Fibroblast of lung (primary cell): ENCODE measurements at regions not wholly inside any gene's neighbourhood (a gene's known extent, or its start where the extent isn't known, plus 50 kb on each side); places are given as distances from the start of the nearest gene placed in this dataset.

ENCODE experiments used
- DNase-seq, 2 donors: peaks; one replicate each; pipeline versions ENCODE4 v3.0.0 to v3.0.0-alpha.2; 2010; ENCODE audit warnings: low read depth in 2 of 2
- H2AFZ ChIP-seq: 2 replicates; pipeline ENCODE4 v1.5.1; 2012; ENCODE audit warnings: low read length, control low read depth, inconsistent platforms
- H3K27ac ChIP-seq: 2 replicates; pipeline ENCODE4 v1.5.1; 2011; ENCODE audit warnings: low read length, control low read depth; ENCODE audit not compliant: insufficient read depth
- H3K27me3 ChIP-seq: 2 replicates; pipeline ENCODE4 v1.5.1; 2011; ENCODE audit warnings: mild to moderate bottlenecking, low read length; ENCODE audit not compliant: control insufficient read depth, insufficient read depth
- H3K36me3 ChIP-seq: 2 replicates; pipeline ENCODE4 v1.5.1; 2011; ENCODE audit warnings: low read length; ENCODE audit not compliant: control insufficient read depth, insufficient read depth
- H3K4me1 ChIP-seq: 2 replicates; pipeline ENCODE4 v1.5.1; 2011; ENCODE audit warnings: low read length; ENCODE audit not compliant: control insufficient read depth, insufficient read depth; ENCODE audit errors: extremely low read depth
- H3K4me2 ChIP-seq: 2 replicates; pipeline ENCODE4 v1.5.1; 2011; ENCODE audit warnings: low read length, control low read depth; ENCODE audit not compliant: insufficient read depth; ENCODE audit errors: extremely low read depth
- H3K4me3 ChIP-seq, 4 experiments: fragments of 200-600 bp in 1 of 4; sonication (generic) in 1 of 4; replicated peaks in 1 of 4; 2 replicates each; pipeline ENCODE4 v1.5.1; 2011 to 2016; ENCODE audit warnings: low read length in 4 of 4, low read depth in 3 of 4, mild to moderate bottlenecking in 3 of 4, control low read depth in 2 of 4, inconsistent platforms in 1 of 4, mixed read lengths in 1 of 4; ENCODE audit not compliant: insufficient read depth in 1 of 4; ENCODE audit errors: control extremely low read depth in 1 of 4
- H3K79me2 ChIP-seq: 2 replicates; pipeline ENCODE4 v1.5.1; 2012; ENCODE audit warnings: mild to moderate bottlenecking, low read length, inconsistent platforms; ENCODE audit not compliant: control insufficient read depth, insufficient read depth
- H3K9ac ChIP-seq: 2 replicates; pipeline ENCODE4 v1.5.1; 2011; ENCODE audit warnings: mild to moderate bottlenecking, low read length, control low read depth; ENCODE audit not compliant: insufficient read depth
- H3K9me3 ChIP-seq: 2 replicates; pipeline ENCODE4 v1.5.1; 2012; ENCODE audit warnings: low read depth, low read length; ENCODE audit not compliant: control insufficient read depth, insufficient read depth
- H4K20me1 ChIP-seq: 2 replicates; pipeline ENCODE4 v1.5.1; 2011; ENCODE audit warnings: low read length; ENCODE audit not compliant: control insufficient read depth, insufficient read depth; ENCODE audit errors: extremely low read depth
- EZH2 ChIP-seq: IDR thresholded peaks from 2 replicates; pipeline ENCODE4 v1.5.1; 2012; ENCODE audit warnings: low read length, control low read depth, mild to moderate bottlenecking; ENCODE audit errors: missing control alignments
- TF ChIP-seq, protein P1 (sequence below), 2 donors: IDR thresholded peaks in 1 of 2; conservative IDR thresholded peaks in 1 of 2; 1 replicate in 1 of 2; 2 replicates in 1 of 2; pipeline ENCODE4 v1.5.1; 2011 to 2012; ENCODE audit warnings: low read length in 2 of 2, control low read depth in 1 of 2, inconsistent platforms in 1 of 2, low read depth in 1 of 2, mild to moderate bottlenecking in 1 of 2

GRCh38 chr2:216936954-216937357 lies 77.1 kb upstream of the TNP1 start:
- DNase-seq, result no peak
- H2AFZ ChIP-seq, result no peak overlapping the region
- peaks cover 2% of the 10 kb centered on the region for H3K27me3 ChIP-seq
- H3K4me3 ChIP-seq, result no peak overlapping the region
- no peaks in the 10 kb centered on the region for H3K79me2 ChIP-seq
- no peak overlapping the region for H3K9ac ChIP-seq
- H3K27ac ChIP-seq, result no peak overlapping the region
- no peaks in the 10 kb centered on the region for H4K20me1 ChIP-seq
- H3K9me3 ChIP-seq, result no peaks in the 10 kb centered on the region
- H3K4me2 ChIP-seq, result no peak overlapping the region
- TF ChIP-seq EZH2, result no peak
- TF ChIP-seq, protein P1, sequence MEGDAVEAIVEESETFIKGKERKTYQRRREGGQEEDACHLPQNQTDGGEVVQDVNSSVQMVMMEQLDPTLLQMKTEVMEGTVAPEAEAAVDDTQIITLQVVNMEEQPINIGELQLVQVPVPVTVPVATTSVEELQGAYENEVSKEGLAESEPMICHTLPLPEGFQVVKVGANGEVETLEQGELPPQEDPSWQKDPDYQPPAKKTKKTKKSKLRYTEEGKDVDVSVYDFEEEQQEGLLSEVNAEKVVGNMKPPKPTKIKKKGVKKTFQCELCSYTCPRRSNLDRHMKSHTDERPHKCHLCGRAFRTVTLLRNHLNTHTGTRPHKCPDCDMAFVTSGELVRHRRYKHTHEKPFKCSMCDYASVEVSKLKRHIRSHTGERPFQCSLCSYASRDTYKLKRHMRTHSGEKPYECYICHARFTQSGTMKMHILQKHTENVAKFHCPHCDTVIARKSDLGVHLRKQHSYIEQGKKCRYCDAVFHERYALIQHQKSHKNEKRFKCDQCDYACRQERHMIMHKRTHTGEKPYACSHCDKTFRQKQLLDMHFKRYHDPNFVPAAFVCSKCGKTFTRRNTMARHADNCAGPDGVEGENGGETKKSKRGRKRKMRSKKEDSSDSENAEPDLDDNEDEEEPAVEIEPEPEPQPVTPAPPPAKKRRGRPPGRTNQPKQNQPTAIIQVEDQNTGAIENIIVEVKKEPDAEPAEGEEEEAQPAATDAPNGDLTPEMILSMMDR (conservative IDR thresholded peaks at IDR 0.05 in 1 of 2, IDR thresholded peaks at IDR 0.05 in 1 of 2; ENCODE audit: low read depth in 1 of 2, low read length in 2 of 2), result no peak
- no peaks in the 10 kb centered on the region for H3K36me3 ChIP-seq
- H3K4me1 ChIP-seq, result no peaks in the 10 kb centered on the region

DNA sequence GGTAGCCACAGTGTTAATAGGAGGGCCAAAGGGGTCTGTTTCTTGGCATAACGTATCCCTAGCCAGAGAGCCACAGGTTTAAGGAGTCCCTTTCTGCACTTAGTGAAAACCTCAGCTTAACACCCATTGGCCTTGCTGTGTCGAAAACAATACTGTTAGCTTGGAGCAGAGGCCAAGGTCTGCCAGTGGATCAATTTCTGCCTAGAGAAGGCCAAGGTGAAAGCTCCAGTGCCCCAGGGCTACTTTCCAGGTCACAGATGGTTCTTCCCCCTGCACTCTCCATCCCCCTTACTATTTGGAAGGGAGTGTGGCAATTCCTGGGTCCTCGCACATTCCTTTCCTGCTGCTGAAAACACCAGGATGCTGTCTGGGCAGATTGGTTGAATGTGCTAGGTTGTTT lies 74.8 kb upstream of the TNP1 start:
- Histone ChIP-seq H3K4me1 (no peaks in the 10 kb centered on the region), H3K4me3 (no peak overlapping the region), H3K36me3 (no peaks in the 10 kb centered on the region), H3K27ac (no peak overlapping the region), H3K9ac (no peak overlapping the region), H3K4me2 (no peak overlapping the region), H3K27me3 (peaks cover 2% of the 10 kb centered on the region), H3K9me3 (no peaks in the 10 kb centered on the region), H4K20me1 (no peaks in the 10 kb centered on the region), H3K79me2 (no peaks in the 10 kb centered on the region), H2AFZ (no peak overlapping the region)
- no peak for TF ChIP-seq EZH2
- TF ChIP-seq, protein P1 (conservative IDR thresholded peaks at IDR 0.05 in 1 of 2, IDR thresholded peaks at IDR 0.05 in 1 of 2; ENCODE audit: low read depth in 1 of 2, low read length in 2 of 2), result no peak
- DNase-seq, result no peak

GRCh38 chr2:216934151-216934550 lies 74.3 kb upstream of the TNP1 start:
- Histone ChIP-seq H3K4me3 (no peak overlapping the region), H3K79me2 (no peaks in the 10 kb centered on the region), H2AFZ (no peak overlapping the region), H3K27ac (no peak overlapping the region), H3K36me3 (no peaks in the 10 kb centered on the region), H3K27me3 (peaks cover 2% of the 10 kb centered on the region), H3K9me3 (no peaks in the 10 kb centered on the region), H3K9ac (no peak overlapping the region), H4K20me1 (no peaks in the 10 kb centered on the region), H3K4me2 (no peak overlapping the region), H3K4me1 (no peaks in the 10 kb centered on the region)
- no peak for DNase-seq
- TF ChIP-seq EZH2, result no peak
- TF ChIP-seq, protein P1 (conservative IDR thresholded peaks at IDR 0.05 in 1 of 2, IDR thresholded peaks at IDR 0.05 in 1 of 2; ENCODE audit: low read depth in 1 of 2, low read length in 2 of 2), result no peak
